ENCODE measurements at regions not wholly inside any gene's neighbourhood (a gene's known extent, or its start where the extent isn't known, plus 50 kb on each side); places are given as distances from the start of the nearest gene placed in this dataset.

- no peak for DNase-seq
Measured at GRCh38 chr6:145508107-145508506, 227.2 kb downstream of the EPM2A start.

GRCh38 chr6:145517492-145517891, 217.8 kb downstream of the EPM2A start:
- DNase-seq, result no peak

- no peak for DNase-seq
Measured at GRCh38 chr6:145525038-145525437, 210.3 kb downstream of the EPM2A start.

GRCh38 chr6:145529582-145529981, 205.7 kb downstream of the EPM2A start:
- no peak for DNase-seq

- DNase-seq, result no peak
Measured at GRCh38 chr6:145530454-145530853, 204.9 kb downstream of the EPM2A start.

- no peak for DNase-seq
Measured at GRCh38 chr6:145531032-145531431, 204.3 kb downstream of the EPM2A start.

GRCh38 chr6:145531822-145532221, 203.5 kb downstream of the EPM2A start:
- no peak for DNase-seq

- DNase-seq, result no peak
Measured at GRCh38 chr6:145532361-145532760, 203.0 kb downstream of the EPM2A start.

GRCh38 chr6:145534989-145535388, 200.3 kb downstream of the EPM2A start:
- DNase-seq, result no peak

GRCh38 chr6:145538989-145539388, 196.3 kb downstream of the EPM2A start:
- no peak for DNase-seq

GRCh38 chr6:145539831-145540230, 195.5 kb downstream of the EPM2A start:
- no peak for DNase-seq

- DNase-seq, result no peak
Measured at GRCh38 chr6:145540741-145541140, 194.6 kb downstream of the EPM2A start.

GRCh38 chr6:145544041-145544440, 191.3 kb downstream of the EPM2A start:
- no peak for DNase-seq

- DNase-seq, result no peak
Measured at GRCh38 chr6:145544514-145544913, 190.8 kb downstream of the EPM2A start.

- DNase-seq, result no peak
Measured at GRCh38 chr6:145546265-145546664, 189.1 kb downstream of the EPM2A start.

GRCh38 chr6:145547594-145548335, 187.6 kb downstream of the EPM2A start:
- DNase-seq, result no peak

- DNase-seq, result no peak
Measured at GRCh38 chr6:145548933-145549648, 186.2 kb downstream of the EPM2A start.

GRCh38 chr6:145551164-145551563, 184.2 kb downstream of the EPM2A start:
- DNase-seq, result no peak

- DNase-seq, result no peak
Measured at GRCh38 chr6:145555084-145555483, 180.2 kb downstream of the EPM2A start.

- DNase-seq, result no peak
Measured at GRCh38 chr6:145557474-145557873, 177.8 kb downstream of the EPM2A start.

- no peak for DNase-seq
Measured at GRCh38 chr6:145559836-145560235, 175.5 kb downstream of the EPM2A start.

- DNase-seq, result no peak
Measured at GRCh38 chr6:145561095-145562072, 173.9 kb downstream of the EPM2A start.
